C4-2B (cell line): ENCODE measurements at regions not wholly inside any gene's neighbourhood (a gene's known extent, or its start where the extent isn't known, plus 50 kb on each side); places are given as distances from the start of the nearest gene placed in this dataset.

Source experiments
- H3K27ac ChIP-seq: fragments of 450-650 bp; 2 replicates; pipeline ENCODE4 v1.5.1; 2017
- CTCF ChIP-seq: fragments of 450-650 bp; conservative IDR thresholded peaks from 2 replicates; pipeline ENCODE4 v1.5.1; 2017; ENCODE audit warnings: mild to moderate bottlenecking
- ZFX ChIP-seq: fragments of 450-650 bp; IDR thresholded peaks from 2 replicates; pipeline ENCODE4 v1.6.1; 2017

- no peak overlapping the region for H3K27ac ChIP-seq
- TF ChIP-seq CTCF, result no peak
- TF ChIP-seq ZFX, result no peak
Measured at GRCh38 chr2:196365145-196365544, 193.8 kb upstream of the STK17B start.

- H3K27ac ChIP-seq, result no peak overlapping the region
- TF ChIP-seq CTCF (no peak), ZFX (no peak)
Measured at GRCh38 chr2:196365923-196366322, 194.5 kb upstream of the STK17B start.

GRCh38 chr2:196367633-196368032 is 196.3 kb upstream of the STK17B start:
- H3K27ac ChIP-seq, result no peak overlapping the region
- TF ChIP-seq CTCF (no peak), ZFX (no peak)

GRCh38 chr2:196368546-196369225 is 197.3 kb upstream of the STK17B start:
- H3K27ac ChIP-seq, result no peak overlapping the region
- TF ChIP-seq ZFX (no peak), CTCF (no peak)

- no peak for TF ChIP-seq CTCF
- no peak for TF ChIP-seq ZFX
- H3K27ac ChIP-seq, result no peak overlapping the region
Measured at GRCh38 chr2:196369967-196370366, 198.6 kb upstream of the STK17B start.

GRCh38 chr2:196370381-196370780 is 199.0 kb upstream of the STK17B start:
- TF ChIP-seq CTCF (no peak), ZFX (no peak)

GRCh38 chr2:196372276-196372809 is 201.0 kb upstream of the STK17B start:
- TF ChIP-seq CTCF (no peak), ZFX (no peak)
- H3K27ac ChIP-seq, result no peak overlapping the region

More at GRCh38 chr2:196370381-196370780, 199.0 kb upstream of the STK17B start:
- no peak overlapping the region for H3K27ac ChIP-seq
